Neuron (in vitro differentiated cells): ENCODE measurements at regions not wholly inside any gene's neighbourhood (a gene's known extent, or its start where the extent isn't known, plus 50 kb on each side); places are given as distances from the start of the nearest gene placed in this dataset.
"Not testable (repeated sequence)": the region's sequence is repeated elsewhere in the genome, so short reads cannot be mapped to it uniquely, and the experiment has no call there.

Experiments
- H2AFZ ChIP-seq: one replicate; pipeline ENCODE4 v1.6.1; 2013; ENCODE audit warnings: low read depth, mild to moderate bottlenecking, inconsistent platforms, low read length, moderate library complexity
- H3K27me3 ChIP-seq: one replicate; pipeline ENCODE4 v1.6.1; 2013; ENCODE audit warnings: low read length; ENCODE audit not compliant: insufficient read depth
- H3K36me3 ChIP-seq: one replicate; pipeline ENCODE4 v1.6.1; 2013; ENCODE audit warnings: low read length; ENCODE audit not compliant: insufficient read depth
- H3K4me1 ChIP-seq: one replicate; pipeline ENCODE4 v1.6.1; 2013; ENCODE audit warnings: low read length; ENCODE audit not compliant: insufficient read depth
- H3K4me3 ChIP-seq: 2 replicates; pipeline ENCODE4 v1.5.1; 2013; ENCODE audit warnings: mild to moderate bottlenecking, low read length, moderate library complexity
- H3K9me3 ChIP-seq: one replicate; pipeline ENCODE4 v1.6.1; 2013; ENCODE audit warnings: low read length

- no peaks in the 10 kb centered on the region for H3K4me1 ChIP-seq
- no peak overlapping the region for H3K4me3 ChIP-seq
- no peak overlapping the region for H2AFZ ChIP-seq
- no peaks in the 10 kb centered on the region for H3K27me3 ChIP-seq
- H3K36me3 ChIP-seq, result no peaks in the 10 kb centered on the region
- H3K9me3 ChIP-seq, result no peaks in the 10 kb centered on the region
Measured at GRCh38 chr13:55615081-55615480, 1525.6 kb upstream of the PRR20A start.

- Histone ChIP-seq H3K4me1 (no peaks in the 10 kb centered on the region), H3K27me3 (no peaks in the 10 kb centered on the region), H2AFZ (no peak overlapping the region), H3K9me3 (no peaks in the 10 kb centered on the region), H3K36me3 (no peaks in the 10 kb centered on the region), H3K4me3 (no peak overlapping the region)
Measured at GRCh38 chr13:55617241-55617640, 1523.5 kb upstream of the PRR20A start.

GRCh38 chr13:55627221-55627620 lies 1513.5 kb upstream of the PRR20A start:
- no peaks in the 10 kb centered on the region for H3K4me1 ChIP-seq
- H3K4me3 ChIP-seq, result no peak overlapping the region
- H3K9me3 ChIP-seq, result no peaks in the 10 kb centered on the region
- no peaks in the 10 kb centered on the region for H3K27me3 ChIP-seq
- no peaks in the 10 kb centered on the region for H3K36me3 ChIP-seq
- no peak overlapping the region for H2AFZ ChIP-seq

GRCh38 chr13:55632402-55632801 lies 1508.3 kb upstream of the PRR20A start:
- H3K4me3 ChIP-seq, result no peak overlapping the region
- H2AFZ ChIP-seq, result no peak overlapping the region
- H3K9me3 ChIP-seq, result no peaks in the 10 kb centered on the region
- no peaks in the 10 kb centered on the region for H3K4me1 ChIP-seq
- H3K36me3 ChIP-seq, result no peaks in the 10 kb centered on the region
- no peaks in the 10 kb centered on the region for H3K27me3 ChIP-seq

- no peak overlapping the region for H2AFZ ChIP-seq
- H3K9me3 ChIP-seq, result no peaks in the 10 kb centered on the region
- no peaks in the 10 kb centered on the region for H3K27me3 ChIP-seq
Measured at GRCh38 chr13:55649485-55649884, 1491.2 kb upstream of the PRR20A start.

GRCh38 chr13:55652657-55653056 lies 1488.1 kb upstream of the PRR20A start:
- Histone ChIP-seq H3K36me3 (no peaks in the 10 kb centered on the region), H3K4me1 (no peaks in the 10 kb centered on the region), H3K27me3 (no peaks in the 10 kb centered on the region), H3K4me3 (no peak overlapping the region), H2AFZ (no peak overlapping the region), H3K9me3 (no peaks in the 10 kb centered on the region)

More at GRCh38 chr13:55649485-55649884, 1491.2 kb upstream of the PRR20A start:
- no peaks in the 10 kb centered on the region for H3K36me3 ChIP-seq
- H3K4me1 ChIP-seq, result no peaks in the 10 kb centered on the region
- H3K4me3 ChIP-seq, result no peak overlapping the region

GRCh38 chr13:55653497-55653896 lies 1487.2 kb upstream of the PRR20A start:
- no peaks in the 10 kb centered on the region for H3K27me3 ChIP-seq
- no peak overlapping the region for H3K4me3 ChIP-seq
- H3K36me3 ChIP-seq, result no peaks in the 10 kb centered on the region
- no peaks in the 10 kb centered on the region for H3K4me1 ChIP-seq
- H3K9me3 ChIP-seq, result no peaks in the 10 kb centered on the region
- H2AFZ ChIP-seq, result no peak overlapping the region

GRCh38 chr13:55654243-55654642 lies 1486.5 kb upstream of the PRR20A start:
- H2AFZ ChIP-seq, result no peak overlapping the region
- no peaks in the 10 kb centered on the region for H3K36me3 ChIP-seq
- H3K4me1 ChIP-seq, result no peaks in the 10 kb centered on the region
- H3K27me3 ChIP-seq, result no peaks in the 10 kb centered on the region
- no peaks in the 10 kb centered on the region for H3K9me3 ChIP-seq
- H3K4me3 ChIP-seq, result no peak overlapping the region

- H3K36me3 ChIP-seq, H3K4me1 ChIP-seq, H2AFZ ChIP-seq, H3K9me3 ChIP-seq, H3K4me3 ChIP-seq, H3K27me3 ChIP-seq: not testable (repeated sequence)
Measured at GRCh38 chr13:55660264-55660663, 1480.5 kb upstream of the PRR20A start.

GRCh38 chr13:55660851-55661250 lies 1479.9 kb upstream of the PRR20A start:
- H3K27me3 ChIP-seq, result no peaks in the 10 kb centered on the region
- H3K36me3 ChIP-seq, result no peaks in the 10 kb centered on the region
- H3K4me3 ChIP-seq, result no peak overlapping the region
- no peaks in the 10 kb centered on the region for H3K4me1 ChIP-seq
- H3K9me3 ChIP-seq, result no peaks in the 10 kb centered on the region
- no peak overlapping the region for H2AFZ ChIP-seq

- Histone ChIP-seq H2AFZ (no peak overlapping the region), H3K9me3 (no peaks in the 10 kb centered on the region), H3K27me3 (no peaks in the 10 kb centered on the region), H3K4me1 (no peaks in the 10 kb centered on the region), H3K4me3 (no peak overlapping the region), H3K36me3 (no peaks in the 10 kb centered on the region)
Measured at GRCh38 chr13:55661505-55661904, 1479.2 kb upstream of the PRR20A start.

- H3K4me1 ChIP-seq, result no peaks in the 10 kb centered on the region
- H3K9me3 ChIP-seq, result no peaks in the 10 kb centered on the region
- no peaks in the 10 kb centered on the region for H3K27me3 ChIP-seq
- no peak overlapping the region for H2AFZ ChIP-seq
- H3K36me3 ChIP-seq, result no peaks in the 10 kb centered on the region
- no peak overlapping the region for H3K4me3 ChIP-seq
Measured at GRCh38 chr13:55664178-55664577, 1476.5 kb upstream of the PRR20A start.

GRCh38 chr13:55669051-55669450 lies 1471.7 kb upstream of the PRR20A start:
- H3K4me1 ChIP-seq, result no peaks in the 10 kb centered on the region
- H2AFZ ChIP-seq, result no peak overlapping the region
- no peaks in the 10 kb centered on the region for H3K27me3 ChIP-seq
- no peak overlapping the region for H3K4me3 ChIP-seq
- no peaks in the 10 kb centered on the region for H3K36me3 ChIP-seq
- no peaks in the 10 kb centered on the region for H3K9me3 ChIP-seq

GRCh38 chr13:55673910-55674309 lies 1466.8 kb upstream of the PRR20A start:
- H3K36me3 ChIP-seq, result no peaks in the 10 kb centered on the region
- no peak overlapping the region for H2AFZ ChIP-seq
- H3K4me1 ChIP-seq, result no peaks in the 10 kb centered on the region
- H3K9me3 ChIP-seq, result no peaks in the 10 kb centered on the region
- no peaks in the 10 kb centered on the region for H3K27me3 ChIP-seq
- H3K4me3 ChIP-seq, result no peak overlapping the region
